ELR (cell line): ENCODE measurements at regions not wholly inside any gene's neighbourhood (a gene's known extent, or its start where the extent isn't known, plus 50 kb on each side); places are given as distances from the start of the nearest gene placed in this dataset.
A peak's percentile ranks its signal among the peaks of the same experiment; 100 is the strongest.

Source experiments
- DNase-seq: peaks from one replicate; pipeline ENCODE4 v3.0.0-alpha.2; 2015; ENCODE audit warnings: low read depth

- no peak for DNase-seq
Observed at GRCh38 chr9:110093871-110094270, 114.1 kb downstream of the C9orf152 start.

- no peak for DNase-seq
Observed at GRCh38 chr9:110095161-110095595, 112.8 kb downstream of the C9orf152 start.

GRCh38 chr9:110095776-110096175 is 112.2 kb downstream of the C9orf152 start:
- peak; percentile 56 for DNase-seq

GRCh38 chr9:110096674-110097073 is 111.3 kb downstream of the C9orf152 start:
- DNase-seq, result peak; percentile 49

GRCh38 chr9:110099236-110100095 is 108.5 kb downstream of the C9orf152 start:
- DNase-seq, result peak; percentile 70

- no peak for DNase-seq
Observed at GRCh38 chr9:110101531-110102161, 106.3 kb downstream of the C9orf152 start.

GRCh38 chr9:110103257-110103656 is 104.7 kb downstream of the C9orf152 start:
- no peak for DNase-seq

- DNase-seq, result no peak
Observed at GRCh38 chr9:110104261-110104809, 103.6 kb downstream of the C9orf152 start.

- no peak for DNase-seq
Observed at GRCh38 chr9:110105107-110105506, 102.9 kb downstream of the C9orf152 start.

GRCh38 chr9:110106661-110107060 is 101.3 kb downstream of the C9orf152 start:
- no peak for DNase-seq

GRCh38 chr9:110109333-110110092 is 98.4 kb downstream of the C9orf152 start:
- DNase-seq, result no peak

GRCh38 chr9:110110154-110110553 is 97.8 kb downstream of the C9orf152 start:
- no peak for DNase-seq

- no peak for DNase-seq
Observed at GRCh38 chr9:110111868-110112267, 96.1 kb downstream of the C9orf152 start.

GRCh38 chr9:110112792-110113191 is 95.2 kb downstream of the C9orf152 start:
- DNase-seq, result no peak

- DNase-seq, result peak; percentile 77
Observed at GRCh38 chr9:110114086-110114858, 93.7 kb downstream of the C9orf152 start.

- peak; percentile 37 for DNase-seq
Observed at GRCh38 chr9:110114859-110115201, 93.1 kb downstream of the C9orf152 start.

GRCh38 chr9:110115341-110115820 is 92.6 kb downstream of the C9orf152 start:
- DNase-seq, result peak; percentile 54

- DNase-seq, result peak; percentile 92
Observed at GRCh38 chr9:110115826-110116542, 92.0 kb downstream of the C9orf152 start.

GRCh38 chr9:110116543-110116885 is 91.4 kb downstream of the C9orf152 start:
- peak; percentile 89 for DNase-seq

- DNase-seq, result no peak
Observed at GRCh38 chr9:110121170-110121569, 86.8 kb downstream of the C9orf152 start.
